Tibial artery (tissue), 4 donors: ENCODE measurements at regions not wholly inside any gene's neighbourhood (a gene's known extent, or its start where the extent isn't known, plus 50 kb on each side); places are given as distances from the start of the nearest gene placed in this dataset.

Source experiments
- DNase-seq, 2 donors: peaks; one replicate each; pipeline ENCODE4 v3.0.0-alpha.2; 2019
- H3K27ac ChIP-seq, 2 donors: fragments of 200-600 bp; sonication (generic) in 1 of 2; 1 replicate in 1 of 2; 2 replicates in 1 of 2; pipeline ENCODE4 v1.5.1; 2018 to 2019; ENCODE audit warnings: mild to moderate bottlenecking in 1 of 2
- H3K27me3 ChIP-seq, 2 donors: fragments of 200-600 bp; sonication (generic) in 1 of 2; one replicate each; pipeline versions ENCODE4 v1.5.1 to v1.6.0; 2016 to 2019
- H3K36me3 ChIP-seq, 3 donors: fragments of 200-600 bp; sonication (generic) in 2 of 3; one replicate each; pipeline ENCODE4 v1.5.1; 2016 to 2019; ENCODE audit warnings: mild to moderate bottlenecking in 2 of 3
- H3K4me1 ChIP-seq, 4 donors: fragments of 200-600 bp; sonication (generic) in 2 of 4; 1 replicate in 3 of 4; 2 replicates in 1 of 4; pipeline ENCODE4 v1.5.1; 2016 to 2019
- H3K4me3 ChIP-seq, 2 donors: fragments of 200-600 bp; sonication (generic) in 1 of 2; 1 replicate in 1 of 2; 2 replicates in 1 of 2; pipeline ENCODE4 v1.5.1; 2018 to 2019; ENCODE audit warnings: mild to moderate bottlenecking in 2 of 2
- H3K9me3 ChIP-seq, 3 donors: fragments of 200-600 bp; sonication (generic) in 1 of 3; one replicate each; pipeline ENCODE4 v1.5.1; 2016 to 2019
- CTCF ChIP-seq, 2 experiments: fragments of 200-600 bp in 1 of 2; fragments of 450-650 bp in 1 of 2; IDR thresholded peaks; one replicate each; pipeline ENCODE4 v1.5.1; 2017 to 2019; ENCODE audit warnings: antibody characterized with exemption in 2 of 2, mild to moderate bottlenecking in 1 of 2, moderate library complexity in 1 of 2
- intact Hi-C: fragments of 100-400 bp; cut with DNase I; formaldehyde crosslinking; loops from one replicate; pipeline ENCODE4 v1.15.0; 2023; ENCODE audit warnings: low total_unique reads

GRCh38 chr4:163622379-163623035, 128.0 kb downstream of the TMA16 start:
- no peak for TF ChIP-seq CTCF (IDR thresholded peaks at IDR 0.05)
- no peaks in the 10 kb centered on the region for H3K36me3 ChIP-seq
- H3K4me3 ChIP-seq, result no peak overlapping the region
- intact Hi-C loops, result no loop called here
- no peak overlapping the region for H3K27ac ChIP-seq
- no peaks in the 10 kb centered on the region for H3K4me1 ChIP-seq
- no peak for DNase-seq
- no peaks in the 10 kb centered on the region for H3K27me3 ChIP-seq
- no peaks in the 10 kb centered on the region for H3K9me3 ChIP-seq

GRCh38 chr4:163623787-163624186, 129.3 kb downstream of the TMA16 start:
- Histone ChIP-seq H3K4me1 (no peaks in the 10 kb centered on the region), H3K36me3 (no peaks in the 10 kb centered on the region), H3K4me3 (no peak overlapping the region), H3K9me3 (no peaks in the 10 kb centered on the region), H3K27me3 (no peaks in the 10 kb centered on the region), H3K27ac (no peak overlapping the region)
- TF ChIP-seq CTCF (IDR thresholded peaks at IDR 0.05), result no peak
- intact Hi-C loops, result no loop called here
- no peak for DNase-seq

GRCh38 chr4:163624727-163625126, 130.2 kb downstream of the TMA16 start:
- intact Hi-C loops, result no loop called here
- H3K27ac ChIP-seq, result no peak overlapping the region
- no peaks in the 10 kb centered on the region for H3K27me3 ChIP-seq
- no peak overlapping the region for H3K4me3 ChIP-seq
- H3K9me3 ChIP-seq, result no peaks in the 10 kb centered on the region
- no peak for TF ChIP-seq CTCF (IDR thresholded peaks at IDR 0.05)
- DNase-seq, result no peak
- no peaks in the 10 kb centered on the region for H3K36me3 ChIP-seq
- no peaks in the 10 kb centered on the region for H3K4me1 ChIP-seq

- Histone ChIP-seq H3K4me1 (no peaks in the 10 kb centered on the region), H3K4me3 (no peak overlapping the region), H3K36me3 (no peaks in the 10 kb centered on the region), H3K9me3 (no peaks in the 10 kb centered on the region), H3K27me3 (no peaks in the 10 kb centered on the region), H3K27ac (no peak overlapping the region)
- intact Hi-C loops, result no loop called here
- no peak for TF ChIP-seq CTCF (IDR thresholded peaks at IDR 0.05)
- DNase-seq, result no peak
Measured at GRCh38 chr4:163631288-163631687, 136.8 kb downstream of the TMA16 start.

GRCh38 chr4:163638909-163639308, 144.4 kb downstream of the TMA16 start:
- Histone ChIP-seq H3K4me1 (no peaks in the 10 kb centered on the region), H3K4me3 (no peak overlapping the region), H3K9me3 (no peaks in the 10 kb centered on the region), H3K36me3 (no peaks in the 10 kb centered on the region), H3K27me3 (no peaks in the 10 kb centered on the region), H3K27ac (no peak overlapping the region)
- no peak for DNase-seq
- intact Hi-C loops, result no loop called here
- TF ChIP-seq CTCF (IDR thresholded peaks at IDR 0.05), result no peak
